ENCODE measurements at regions not wholly inside any gene's neighbourhood (a gene's known extent, or its start where the extent isn't known, plus 50 kb on each side); places are given as distances from the start of the nearest gene placed in this dataset.

DNA sequence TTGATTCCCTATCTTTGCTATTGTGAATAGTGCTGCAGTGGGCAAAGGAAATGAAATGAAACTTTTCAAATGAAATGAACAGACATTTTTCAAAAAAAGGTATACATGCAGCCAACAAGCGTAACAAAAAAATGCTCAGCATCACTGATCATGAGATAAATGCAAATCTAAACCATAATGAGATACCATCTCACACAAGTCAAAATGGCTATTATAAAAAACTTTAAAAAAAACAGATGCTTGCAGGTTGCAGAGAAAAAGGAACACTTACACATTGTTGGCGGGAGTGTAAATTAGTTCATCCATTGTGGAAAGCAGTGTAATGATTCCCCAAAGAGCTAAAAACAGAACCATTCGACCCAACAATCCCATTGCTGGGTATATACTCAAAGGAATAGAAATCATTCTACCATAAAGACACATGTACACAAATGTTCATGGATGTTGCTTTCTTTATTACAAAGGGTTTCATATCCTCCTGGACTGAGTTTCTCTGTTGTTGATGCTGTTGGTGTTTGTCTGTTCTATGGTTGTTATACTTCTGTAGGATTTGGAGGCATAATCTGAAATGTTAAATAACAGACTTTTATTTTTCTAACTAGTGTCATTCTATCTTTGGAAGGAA is 99.3 kb upstream of the SOX9 start:
- TF ChIP-seq, protein P1, sequence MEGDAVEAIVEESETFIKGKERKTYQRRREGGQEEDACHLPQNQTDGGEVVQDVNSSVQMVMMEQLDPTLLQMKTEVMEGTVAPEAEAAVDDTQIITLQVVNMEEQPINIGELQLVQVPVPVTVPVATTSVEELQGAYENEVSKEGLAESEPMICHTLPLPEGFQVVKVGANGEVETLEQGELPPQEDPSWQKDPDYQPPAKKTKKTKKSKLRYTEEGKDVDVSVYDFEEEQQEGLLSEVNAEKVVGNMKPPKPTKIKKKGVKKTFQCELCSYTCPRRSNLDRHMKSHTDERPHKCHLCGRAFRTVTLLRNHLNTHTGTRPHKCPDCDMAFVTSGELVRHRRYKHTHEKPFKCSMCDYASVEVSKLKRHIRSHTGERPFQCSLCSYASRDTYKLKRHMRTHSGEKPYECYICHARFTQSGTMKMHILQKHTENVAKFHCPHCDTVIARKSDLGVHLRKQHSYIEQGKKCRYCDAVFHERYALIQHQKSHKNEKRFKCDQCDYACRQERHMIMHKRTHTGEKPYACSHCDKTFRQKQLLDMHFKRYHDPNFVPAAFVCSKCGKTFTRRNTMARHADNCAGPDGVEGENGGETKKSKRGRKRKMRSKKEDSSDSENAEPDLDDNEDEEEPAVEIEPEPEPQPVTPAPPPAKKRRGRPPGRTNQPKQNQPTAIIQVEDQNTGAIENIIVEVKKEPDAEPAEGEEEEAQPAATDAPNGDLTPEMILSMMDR (IDR thresholded peaks at IDR 0.05; ENCODE audit: borderline replicate concordance, extremely low read depth, insufficient read depth): no peak
- Histone ChIP-seq H3K36me3 (ENCODE audit: control insufficient read depth in 2 of 3, insufficient read depth in 3 of 3, low read length in 3 of 3) (no peaks in the 10 kb centered on the region), H3K27ac (ENCODE audit: low read depth in 2 of 2, low read length in 2 of 2) (no peak overlapping the region), H3K9ac (ENCODE audit: low read length in 3 of 3) (no peak overlapping the region), H3K4me1 (ENCODE audit: control insufficient read depth in 2 of 3, insufficient read depth in 2 of 3, low read depth in 1 of 3, low read length in 3 of 3) (no peaks in the 10 kb centered on the region), H3K9me3 (ENCODE audit: control insufficient read depth in 2 of 3, insufficient read depth in 1 of 3, low read length in 3 of 3) (no peaks in the 10 kb centered on the region), H3K27me3 (ENCODE audit: control insufficient read depth, insufficient read depth, low read length) (no peaks in the 10 kb centered on the region), H3K4me3 (ENCODE audit: low read length in 3 of 3) (no peak overlapping the region)
- FAIRE-seq (no peak), DNase-seq (no peak)
- intact Hi-C loops (cut with DNase I): no loop called here

GRCh38 chr17:72022328-72023275 is 98.2 kb upstream of the SOX9 start:
- H3K27me3 ChIP-seq (ENCODE audit: control insufficient read depth, insufficient read depth, low read length): no peaks in the 10 kb centered on the region
- H3K4me1 ChIP-seq (ENCODE audit: control insufficient read depth in 2 of 3, insufficient read depth in 2 of 3, low read depth in 1 of 3, low read length in 3 of 3): no peaks in the 10 kb centered on the region
- H3K9me3 ChIP-seq (ENCODE audit: control insufficient read depth in 2 of 3, insufficient read depth in 1 of 3, low read length in 3 of 3): no peaks in the 10 kb centered on the region
- intact Hi-C loops (cut with DNase I): no loop called here
- H3K36me3 ChIP-seq (ENCODE audit: control insufficient read depth in 2 of 3, insufficient read depth in 3 of 3, low read length in 3 of 3): no peaks in the 10 kb centered on the region
- TF ChIP-seq, protein P1 (IDR thresholded peaks at IDR 0.05; ENCODE audit: borderline replicate concordance, extremely low read depth, insufficient read depth): no peak
- H3K4me3 ChIP-seq (ENCODE audit: low read length in 3 of 3): no peak overlapping the region
- DNase-seq (no peak), FAIRE-seq (no peak)
- no peak overlapping the region for H3K9ac ChIP-seq (ENCODE audit: low read length in 3 of 3)
- H3K27ac ChIP-seq (ENCODE audit: low read depth in 2 of 2, low read length in 2 of 2): no peak overlapping the region

DNA sequence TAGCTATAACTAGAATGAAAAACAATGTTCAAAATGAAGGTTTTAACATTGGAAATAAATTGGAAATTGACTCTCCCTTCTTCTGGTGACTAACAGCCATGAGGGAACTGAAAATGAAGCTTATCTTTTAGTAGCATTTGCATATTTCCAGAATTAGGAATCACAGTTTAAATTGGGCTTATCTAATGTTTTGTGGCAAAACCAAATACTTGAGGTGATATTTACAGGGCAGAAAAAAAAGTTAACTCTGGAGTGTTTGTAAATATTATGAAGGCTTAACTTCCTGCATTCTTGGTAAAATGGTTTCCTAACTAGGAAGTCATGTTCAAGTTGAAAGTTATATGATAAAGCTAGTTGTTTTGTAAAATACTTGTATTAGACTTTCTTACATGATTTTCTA is 96.4 kb upstream of the SOX9 start:
- H3K9ac ChIP-seq (ENCODE audit: low read length in 3 of 3): no peak overlapping the region
- H3K4me3 ChIP-seq (ENCODE audit: low read length in 3 of 3): no peak overlapping the region
- intact Hi-C loops (cut with DNase I): no loop called here
- FAIRE-seq (no peak), DNase-seq (no peak)
- no peaks in the 10 kb centered on the region for H3K36me3 ChIP-seq (ENCODE audit: control insufficient read depth in 2 of 3, insufficient read depth in 3 of 3, low read length in 3 of 3)
- H3K27me3 ChIP-seq (ENCODE audit: control insufficient read depth, insufficient read depth, low read length): no peaks in the 10 kb centered on the region
- no peaks in the 10 kb centered on the region for H3K9me3 ChIP-seq (ENCODE audit: control insufficient read depth in 2 of 3, insufficient read depth in 1 of 3, low read length in 3 of 3)
- H3K27ac ChIP-seq (ENCODE audit: low read depth in 2 of 2, low read length in 2 of 2): no peak overlapping the region
- TF ChIP-seq, protein P1 (IDR thresholded peaks at IDR 0.05; ENCODE audit: borderline replicate concordance, extremely low read depth, insufficient read depth): no peak
- no peaks in the 10 kb centered on the region for H3K4me1 ChIP-seq (ENCODE audit: control insufficient read depth in 2 of 3, insufficient read depth in 2 of 3, low read depth in 1 of 3, low read length in 3 of 3)

Data from kidney (tissue), 13 donors.